ENCODE measurements at regions not wholly inside any gene's neighbourhood (a gene's known extent, or its start where the extent isn't known, plus 50 kb on each side); places are given as distances from the start of the nearest gene placed in this dataset.

- no peak for DNase-seq
- H3K27me3 ChIP-seq = no peaks in the 10 kb centered on the region
- no peak overlapping the region for H3K4me3 ChIP-seq
- 93 to 97% (median 95%) methylated on average over 5 of the region's 5 CpGs for WGBS, 4 donors
- intact Hi-C loops (cut with DNase I) = no loop called here
- no peaks in the 10 kb centered on the region for H3K9me3 ChIP-seq (replicated peaks in 1 of 3)
- H3K27ac ChIP-seq = no peak overlapping the region
- H3K4me1 ChIP-seq (replicated peaks in 1 of 2) = no peaks in the 10 kb centered on the region
- no peaks in the 10 kb centered on the region for H3K36me3 ChIP-seq (replicated peaks in 1 of 2)
- TF ChIP-seq POLR2A (IDR thresholded peaks at IDR 0.05) = no peak
- TF ChIP-seq CTCF (IDR thresholded peaks at IDR 0.05) = no peak
Measured at GRCh38 chr1:81023187-81023724, 777.5 kb upstream of the ADGRL2 start.

- no peaks in the 10 kb centered on the region for H3K36me3 ChIP-seq (replicated peaks in 1 of 2)
- H3K9me3 ChIP-seq (replicated peaks in 1 of 3) = no peaks in the 10 kb centered on the region
- no peak overlapping the region for H3K27ac ChIP-seq
- DNase-seq = no peak
- intact Hi-C loops (cut with DNase I) = no loop called here
- WGBS, 4 donors = 80 to 88% (median 86%) methylated on average over 1 of the region's 1 CpG
- no peak overlapping the region for H3K4me3 ChIP-seq
- no peaks in the 10 kb centered on the region for H3K4me1 ChIP-seq (replicated peaks in 1 of 2)
- TF ChIP-seq CTCF (IDR thresholded peaks at IDR 0.05) (no peak), POLR2A (IDR thresholded peaks at IDR 0.05) (no peak)
- H3K27me3 ChIP-seq = no peaks in the 10 kb centered on the region
Measured at GRCh38 chr1:81021134-81021533, 779.6 kb upstream of the ADGRL2 start.

GRCh38 chr1:81020506-81020905, 780.2 kb upstream of the ADGRL2 start:
- DNase-seq = no peak
- TF ChIP-seq POLR2A (IDR thresholded peaks at IDR 0.05) (no peak), CTCF (IDR thresholded peaks at IDR 0.05) (no peak)
- no peak overlapping the region for H3K4me3 ChIP-seq
- no peak overlapping the region for H3K27ac ChIP-seq
- 82 to 88% (median 83%) methylated on average over 1 of the region's 1 CpG for WGBS, 4 donors
- H3K27me3 ChIP-seq = no peaks in the 10 kb centered on the region
- intact Hi-C loops (cut with DNase I) = no loop called here
- H3K4me1 ChIP-seq (replicated peaks in 1 of 2) = no peaks in the 10 kb centered on the region
- no peaks in the 10 kb centered on the region for H3K36me3 ChIP-seq (replicated peaks in 1 of 2)
- no peaks in the 10 kb centered on the region for H3K9me3 ChIP-seq (replicated peaks in 1 of 3)

- intact Hi-C loops (cut with DNase I) = no loop called here
- 86 to 88% (median 87%) methylated on average over 3 of the region's 3 CpGs for WGBS, 4 donors
- DNase-seq = no peak
Measured at GRCh38 chr1:81010126-81010525, 790.6 kb upstream of the ADGRL2 start.

More at GRCh38 chr1:81010126-81010525, 790.6 kb upstream of the ADGRL2 start:
- Histone ChIP-seq H3K27me3 (no peaks in the 10 kb centered on the region), H3K9me3 (replicated peaks in 1 of 3) (no peaks in the 10 kb centered on the region), H3K27ac (no peak overlapping the region), H3K4me3 (no peak overlapping the region), H3K4me1 (replicated peaks in 1 of 2) (no peaks in the 10 kb centered on the region), H3K36me3 (replicated peaks in 1 of 2) (no peaks in the 10 kb centered on the region)
- TF ChIP-seq CTCF (IDR thresholded peaks at IDR 0.05) (no peak), POLR2A (IDR thresholded peaks at IDR 0.05) (no peak)

Measured in adrenal gland (tissue), 9 donors.